GM19328 (cell line): ENCODE measurements at regions not wholly inside any gene's neighbourhood (a gene's known extent, or its start where the extent isn't known, plus 50 kb on each side); places are given as distances from the start of the nearest gene placed in this dataset.

Experiments used
- ATAC-seq: cut with Tn5 transposase; IDR thresholded peaks from one replicate; pipeline ENCODE4 v1.9.1; 2021; ENCODE audit warnings: mild to moderate bottlenecking, moderate library complexity; ENCODE audit not compliant: unreplicated experiment

DNA sequence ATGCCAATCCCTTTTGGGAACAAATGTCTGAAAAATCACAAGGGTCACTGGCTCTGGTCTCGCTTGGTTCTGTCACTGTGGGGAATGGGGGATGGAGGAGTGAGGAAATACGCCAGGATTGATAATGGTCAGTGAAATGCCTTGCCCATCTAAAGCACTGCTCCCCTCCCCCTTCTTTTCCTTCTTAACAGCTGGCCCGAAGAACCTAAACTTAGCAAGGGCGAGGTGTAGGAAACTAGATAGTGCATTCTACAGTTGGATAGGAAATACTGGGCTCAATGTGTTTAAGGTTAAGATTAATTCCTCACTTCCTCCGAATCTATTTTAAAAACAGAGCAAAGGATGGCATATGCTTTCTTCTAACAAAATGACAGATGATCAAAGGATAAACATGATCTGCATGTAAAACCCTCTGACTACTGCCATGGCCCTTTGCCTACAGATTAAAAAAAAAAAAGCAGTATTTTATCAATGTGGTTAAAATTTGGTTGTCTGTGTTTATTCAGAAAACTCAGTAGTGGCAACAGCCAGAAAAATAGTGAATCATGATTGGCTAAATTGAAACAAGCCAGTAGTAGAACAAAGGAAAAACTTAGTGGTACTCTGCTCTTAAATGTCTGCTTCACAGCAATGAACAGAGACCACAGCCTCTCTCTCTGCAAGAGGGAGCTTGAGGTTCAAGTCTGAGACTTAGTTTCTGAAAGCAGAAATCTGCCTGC is 86.1 kb upstream of the VAV3 start:
- ATAC-seq: no peak

DNA sequence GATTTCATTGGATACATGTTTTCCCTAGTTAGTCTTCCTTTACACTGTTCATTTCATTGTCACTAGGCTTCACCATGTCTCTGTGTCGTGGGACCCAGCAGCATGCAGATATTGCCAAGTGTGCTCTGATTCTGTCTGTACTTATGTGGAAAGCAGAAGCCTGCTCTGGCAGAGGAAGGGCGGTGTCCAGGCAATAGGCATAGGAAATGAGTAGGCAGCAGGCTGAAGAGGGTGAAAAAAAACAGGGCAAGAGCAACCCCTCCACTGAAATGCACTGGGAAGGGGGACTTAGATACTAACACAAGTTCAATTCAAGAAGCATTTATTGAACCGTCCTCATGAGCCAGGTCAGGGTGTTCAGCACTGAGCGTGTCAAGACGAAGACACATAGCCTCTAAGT is 85.2 kb upstream of the VAV3 start:
- ATAC-seq: no peak

DNA sequence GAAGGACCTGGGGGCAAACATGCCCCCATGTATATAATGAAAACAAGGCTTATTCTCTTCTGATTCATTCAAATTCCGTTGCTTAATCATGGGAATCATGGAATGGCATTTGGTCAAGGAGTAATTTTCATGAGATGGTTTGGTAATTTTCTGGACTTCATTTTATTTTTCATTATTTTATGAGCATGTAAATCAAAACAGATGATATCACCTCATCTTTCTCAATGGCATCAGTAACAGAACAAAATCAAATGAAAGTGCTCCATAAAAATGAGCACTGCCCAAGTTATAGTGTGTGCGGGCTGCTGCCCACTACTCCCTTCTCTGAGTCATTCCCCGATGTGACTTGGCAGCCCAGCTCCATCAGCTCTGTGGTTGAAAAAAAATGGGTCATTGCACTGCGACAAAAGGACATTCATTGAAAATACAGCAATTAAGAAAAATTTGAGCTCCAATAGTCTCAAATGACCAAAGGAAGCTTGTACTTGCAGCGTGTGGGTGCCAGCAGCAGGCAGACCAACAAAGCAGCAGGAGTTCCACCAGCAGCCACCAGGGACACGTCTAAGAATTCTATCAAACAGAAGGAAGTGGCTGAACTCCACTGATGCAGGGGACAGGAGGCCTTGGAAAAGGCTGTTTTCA is 84.3 kb upstream of the VAV3 start:
- ATAC-seq: no peak

DNA sequence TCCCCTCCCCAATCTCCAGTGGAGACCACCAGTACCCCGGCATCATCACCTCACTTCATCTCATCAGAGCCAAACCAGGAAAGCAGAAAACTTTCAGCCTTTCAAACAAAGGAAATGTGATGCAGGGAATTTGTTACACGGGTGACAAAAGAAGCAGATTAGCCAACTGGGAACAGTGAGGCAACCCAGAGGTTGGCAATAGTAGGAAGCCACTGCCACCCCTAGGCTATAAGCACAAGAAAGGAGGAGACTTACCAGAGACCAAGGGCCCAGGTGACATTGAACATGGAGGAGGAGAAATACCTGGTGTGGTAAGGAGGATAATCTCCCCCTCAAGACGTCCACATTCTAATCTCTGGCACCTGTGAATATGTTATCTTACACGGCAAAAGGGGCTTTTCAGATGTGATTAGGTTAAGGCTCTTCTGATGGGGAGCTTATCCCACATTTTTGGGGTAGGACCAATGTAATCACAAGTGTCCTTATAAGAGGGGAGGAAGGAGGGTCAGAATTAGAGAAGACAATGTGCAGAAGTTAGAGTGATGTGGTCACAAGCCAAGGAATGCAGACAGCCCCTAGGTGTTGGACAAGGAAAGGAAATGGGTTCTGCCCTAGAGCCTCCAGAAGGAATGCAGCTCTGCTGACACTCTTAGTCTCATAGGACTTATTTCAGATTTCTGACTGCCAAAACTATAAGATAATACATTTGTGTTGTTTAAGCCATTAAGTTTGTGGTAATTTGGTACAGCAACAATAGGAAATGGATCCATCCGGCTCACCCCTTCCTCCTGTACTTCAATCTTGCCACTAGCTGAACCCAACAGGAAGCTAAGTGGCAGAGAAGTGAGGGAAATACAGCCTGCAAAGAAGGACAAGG is 83.6 kb upstream of the VAV3 start:
- ATAC-seq: no peak

DNA sequence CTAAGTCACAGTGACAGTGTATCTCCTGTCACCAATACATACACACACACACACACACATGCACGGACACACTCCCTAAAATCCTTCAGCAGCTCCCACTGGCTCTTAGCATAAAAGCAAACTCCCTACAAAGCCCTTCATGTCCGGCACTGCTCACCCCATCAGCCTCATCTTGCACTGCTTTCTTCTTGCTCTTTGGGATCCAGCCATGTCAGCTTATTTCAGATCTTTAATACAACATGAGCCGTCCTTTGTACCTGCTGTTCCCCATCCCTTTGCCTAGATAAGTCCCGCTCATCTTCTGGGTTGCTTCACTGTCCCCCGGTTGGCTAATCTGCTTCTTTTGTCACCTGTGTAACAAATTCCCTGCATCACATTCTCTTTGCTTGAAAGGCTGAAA is 82.1 kb upstream of the VAV3 start:
- no peak for ATAC-seq

DNA sequence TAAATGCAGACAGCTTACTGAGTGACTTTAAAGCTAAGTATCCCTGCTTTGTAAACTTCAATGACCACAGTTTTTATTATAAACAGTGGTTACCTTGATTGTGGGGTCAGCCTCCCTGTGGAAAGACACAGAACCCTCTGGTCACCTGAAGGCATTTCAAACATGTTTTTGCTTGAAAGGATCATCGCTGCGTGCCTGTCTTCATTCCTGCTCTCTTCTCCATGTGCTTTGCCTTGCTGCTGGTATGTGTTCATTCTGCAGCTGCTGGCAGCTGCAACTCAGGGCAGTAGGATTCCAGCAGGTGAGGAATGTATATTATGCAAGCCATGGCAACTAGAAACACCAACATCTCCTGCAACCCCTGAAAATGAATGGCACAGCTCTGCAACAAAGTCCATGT is 81.0 kb upstream of the VAV3 start:
- ATAC-seq: no peak

DNA sequence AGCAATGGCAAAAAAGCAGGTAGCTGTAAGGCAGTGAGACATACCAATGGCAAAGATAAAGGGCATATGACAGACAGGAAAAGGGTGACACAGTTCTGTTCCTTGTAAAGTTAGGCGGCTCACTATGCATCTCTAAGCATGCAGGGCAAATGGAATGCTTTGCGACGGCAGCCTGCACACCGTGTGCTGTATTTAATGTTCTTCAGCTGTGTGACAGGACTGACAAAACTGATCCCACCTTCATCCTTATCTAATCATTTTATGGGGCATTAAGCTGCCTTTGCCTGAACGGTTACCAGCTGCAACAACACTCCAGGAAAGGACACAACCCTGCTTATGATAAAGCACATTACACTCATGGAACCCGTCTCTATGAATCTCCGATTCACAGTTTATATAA is 80.5 kb upstream of the VAV3 start:
- no peak for ATAC-seq

DNA sequence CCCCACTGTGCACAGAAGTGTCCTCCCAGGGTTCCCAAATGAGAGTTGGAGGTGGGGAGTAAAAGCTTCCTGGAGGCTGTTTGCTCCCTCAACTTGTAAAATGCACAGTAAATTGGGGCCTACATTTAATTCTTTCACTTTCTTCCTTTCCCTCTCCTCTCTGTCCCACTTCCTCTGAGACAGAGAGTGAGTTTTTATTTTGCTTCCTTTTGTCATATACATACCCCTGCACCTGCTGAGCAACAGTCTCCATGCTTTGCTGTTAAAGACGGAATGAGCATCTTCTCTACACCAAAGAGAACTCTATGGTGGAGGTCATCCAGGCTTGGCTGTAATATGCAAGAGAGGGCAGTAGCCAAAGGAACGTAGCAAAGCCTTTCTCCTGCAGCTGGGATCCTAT is 79.3 kb upstream of the VAV3 start:
- ATAC-seq: no peak

DNA sequence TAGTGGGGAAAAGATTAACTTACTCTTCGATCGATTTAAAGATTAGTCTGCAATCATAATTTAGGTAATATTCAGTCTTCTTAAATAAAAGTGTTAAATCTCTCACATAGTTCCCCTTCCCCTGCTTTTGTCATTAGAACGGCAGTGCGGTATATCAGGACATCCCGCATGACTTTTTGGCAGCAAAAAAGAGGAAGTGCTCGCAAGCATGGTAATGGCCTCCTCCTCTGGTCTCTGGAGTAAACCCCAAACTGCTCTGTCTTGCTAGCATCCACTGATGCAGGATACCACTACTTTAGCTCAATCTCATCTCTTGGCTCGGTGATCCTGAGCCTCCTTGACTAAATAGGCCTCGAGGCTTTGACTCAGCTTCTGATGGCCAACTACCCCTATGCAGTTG is 78.7 kb upstream of the VAV3 start:
- ATAC-seq: no peak

DNA sequence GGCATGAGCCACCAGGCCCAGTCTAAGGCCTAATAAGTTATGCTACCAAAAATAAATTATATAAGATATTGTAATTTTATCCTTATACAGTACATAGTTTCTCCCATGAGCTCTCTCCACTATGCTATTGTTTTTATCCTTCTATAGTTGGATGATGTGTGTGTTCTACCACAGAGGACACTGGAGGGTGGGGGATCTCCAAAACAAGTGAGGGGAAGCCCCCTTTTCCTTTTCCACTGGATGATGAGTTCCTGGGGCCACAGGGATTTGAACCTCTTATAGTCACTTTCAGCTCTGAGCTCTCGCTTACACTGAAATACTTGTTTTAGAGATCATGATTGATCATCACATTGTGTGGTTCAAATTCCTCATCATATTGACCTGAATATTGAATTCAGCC is 77.6 kb upstream of the VAV3 start:
- ATAC-seq: no peak

DNA sequence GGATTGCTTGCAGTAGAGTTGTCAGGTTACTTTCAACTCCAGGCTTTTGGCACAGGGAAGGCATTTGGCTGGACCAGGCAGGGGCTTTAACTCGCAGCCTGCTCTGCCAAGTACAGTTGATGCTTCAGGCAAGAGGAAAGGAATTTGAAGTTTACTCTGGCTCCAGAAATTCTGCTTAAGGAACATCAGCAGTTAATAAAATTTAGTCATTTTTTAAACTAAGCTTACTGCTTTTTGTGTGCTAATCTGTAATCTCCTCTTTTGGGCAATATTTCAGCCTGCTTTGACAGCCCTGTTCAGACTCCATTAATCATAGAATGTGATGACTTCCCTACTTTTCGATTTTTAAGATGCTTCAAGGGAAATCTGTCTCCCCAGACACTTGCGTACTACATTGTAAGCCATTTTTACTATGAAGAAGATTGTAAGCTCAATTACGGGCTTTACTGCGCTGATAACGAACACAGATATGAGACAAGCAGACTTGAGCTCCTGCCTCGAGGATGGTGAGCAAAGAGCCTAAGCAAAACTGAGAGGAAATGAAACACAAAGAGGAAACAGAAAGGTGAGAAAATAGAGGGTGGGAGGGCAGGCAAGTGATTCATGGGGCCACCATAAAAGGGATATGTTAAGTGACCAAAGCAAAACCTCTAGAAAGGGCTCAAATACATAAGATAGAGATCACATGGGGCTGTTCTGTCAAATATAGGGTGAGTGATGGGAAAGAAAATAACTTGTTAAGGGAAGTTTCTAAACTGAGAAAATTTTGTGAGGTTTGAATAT is 76.6 kb upstream of the VAV3 start:
- ATAC-seq: no peak

DNA sequence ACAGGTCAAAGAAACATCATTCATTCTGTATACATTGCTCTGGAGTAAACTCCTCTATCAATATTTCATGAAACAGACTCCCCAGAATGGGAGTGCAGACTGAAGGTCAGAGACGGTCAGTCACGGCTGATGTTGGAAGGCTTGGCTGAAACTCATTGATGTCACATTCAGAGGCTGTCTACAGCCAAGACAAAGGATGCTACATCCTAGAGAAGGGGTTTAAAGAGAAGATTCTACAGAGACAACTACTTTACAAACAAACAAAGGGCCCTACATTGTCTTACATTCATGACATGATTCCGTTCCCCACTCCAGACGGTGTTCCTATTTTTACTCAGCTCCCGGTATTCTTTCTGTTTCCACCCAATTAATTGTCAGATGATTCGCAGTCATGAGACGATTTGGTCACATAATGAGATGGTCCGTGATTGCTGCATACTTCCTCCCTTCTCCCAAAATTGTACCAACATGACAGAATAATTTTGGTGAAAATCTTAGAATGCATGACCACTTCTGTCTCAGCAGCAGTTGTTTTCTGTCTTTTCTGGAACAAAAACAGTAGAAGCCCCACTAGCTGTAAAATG is 73.8 kb upstream of the VAV3 start:
- no peak for ATAC-seq

DNA sequence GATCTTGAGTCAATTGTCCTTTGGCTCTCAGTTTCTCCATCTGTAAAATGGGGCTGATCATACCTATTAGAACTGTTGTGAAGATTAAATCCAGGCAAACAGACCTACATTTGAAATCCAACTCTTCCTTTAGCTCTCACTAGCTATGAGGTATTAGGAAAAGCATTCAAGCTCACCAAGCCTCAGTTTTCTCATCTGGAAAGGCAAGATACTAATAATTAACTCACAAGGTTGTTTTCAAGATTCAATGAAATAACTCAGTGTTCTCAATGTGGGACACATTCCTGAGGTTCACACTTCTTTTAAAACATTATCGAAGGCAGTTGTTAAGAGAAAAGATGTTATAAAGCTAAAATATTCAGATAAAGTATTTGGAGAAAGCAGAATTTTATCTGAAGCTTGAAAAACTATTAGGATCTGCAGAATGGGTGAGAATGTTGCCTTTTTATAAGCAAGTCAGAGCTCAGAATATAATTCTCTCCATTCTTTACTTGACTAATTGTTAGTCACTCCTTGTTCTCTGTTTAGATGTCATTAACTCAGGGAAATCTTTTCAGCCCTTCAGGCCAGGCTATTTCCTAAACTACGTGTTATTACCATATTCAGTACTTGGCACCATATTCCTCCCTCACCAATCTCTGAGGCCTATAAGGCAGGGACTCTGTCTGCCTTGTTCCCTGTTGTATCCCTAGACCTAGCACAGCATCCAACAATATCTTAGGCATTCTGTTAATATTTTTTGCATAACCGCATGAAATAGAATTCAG is 72.0 kb upstream of the VAV3 start:
- no peak for ATAC-seq

DNA sequence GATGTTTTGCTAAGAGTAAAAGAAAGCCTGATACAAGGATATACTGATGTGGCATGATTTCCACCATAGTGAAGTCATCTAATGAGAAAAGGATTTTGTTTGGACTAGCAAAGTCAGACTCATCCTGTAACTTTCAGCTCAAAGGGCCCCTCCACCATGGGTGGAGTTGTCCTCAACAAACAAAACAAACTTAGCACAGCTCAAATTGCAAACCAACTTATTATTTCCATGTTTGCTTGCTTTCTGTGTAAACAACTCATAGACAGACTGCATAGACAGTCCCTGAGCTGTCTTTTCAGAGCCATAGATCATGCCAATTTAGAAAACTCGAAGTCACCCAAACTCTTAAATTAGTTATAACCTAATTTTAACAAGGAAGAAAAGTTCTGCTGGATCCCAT is 69.4 kb upstream of the VAV3 start:
- no peak for ATAC-seq

DNA sequence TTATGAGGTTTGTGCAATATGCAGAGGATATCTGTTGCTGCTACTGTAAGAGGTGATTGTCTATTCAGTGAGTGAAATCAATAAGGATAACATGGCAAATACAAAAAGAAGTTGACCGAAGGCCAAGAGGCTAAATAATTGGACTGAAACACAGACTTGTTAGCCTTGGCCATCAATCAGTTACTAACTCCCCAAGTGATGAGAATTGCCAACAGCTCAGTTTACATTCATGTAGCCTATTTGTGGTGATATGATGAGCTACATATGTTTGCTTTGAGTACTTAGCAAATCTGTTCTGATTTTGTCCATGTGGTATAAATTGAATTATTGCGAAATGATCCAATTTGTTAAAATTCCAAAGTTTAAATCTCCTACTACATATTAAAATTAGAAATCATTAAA is 68.6 kb upstream of the VAV3 start:
- no peak for ATAC-seq

DNA sequence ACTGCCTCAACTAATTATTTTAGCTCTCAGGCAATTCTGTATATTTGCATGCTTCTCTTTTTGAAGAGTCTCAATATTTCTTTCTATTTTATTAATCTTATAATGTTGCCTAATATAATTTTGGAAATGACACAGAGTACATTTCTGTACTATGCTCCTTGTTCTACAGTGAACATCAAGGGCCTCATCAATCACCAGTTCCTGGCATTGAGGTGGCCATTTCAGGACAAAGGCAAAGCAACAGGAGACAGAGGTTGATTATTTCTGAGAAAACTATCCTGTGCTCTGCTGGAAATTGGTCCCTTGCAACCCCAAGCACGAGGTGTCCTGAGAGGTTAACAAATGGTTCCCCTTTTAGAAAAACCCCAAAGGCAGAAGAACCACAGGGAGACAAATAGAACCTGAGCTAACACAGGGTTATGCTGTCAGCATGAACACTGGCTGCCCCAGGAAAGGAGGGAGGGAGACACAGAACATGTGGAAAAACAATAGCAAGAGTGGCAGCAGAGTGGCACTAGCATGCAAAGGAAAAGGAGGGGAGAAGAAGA is 63.9 kb upstream of the VAV3 start:
- no peak for ATAC-seq

DNA sequence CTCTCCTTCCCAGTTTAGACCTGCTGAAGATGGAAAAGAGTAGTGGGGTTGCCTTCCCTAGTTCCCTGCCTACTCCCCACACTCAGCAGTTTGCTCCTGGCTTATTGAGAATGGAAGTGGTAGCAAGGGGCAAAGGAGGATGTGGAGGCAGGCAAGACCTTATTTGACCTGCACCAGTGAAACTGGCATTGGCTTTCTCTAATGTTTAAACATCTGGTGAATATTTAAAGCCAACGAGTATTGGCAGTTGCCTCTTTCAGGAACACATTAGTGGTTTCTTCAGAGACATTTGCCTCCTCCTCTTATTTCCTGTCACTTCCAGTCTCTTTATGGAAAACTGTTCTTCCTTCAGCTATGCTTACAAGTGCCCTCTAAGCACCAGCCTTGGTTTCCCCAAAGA is 62.4 kb upstream of the VAV3 start:
- no peak for ATAC-seq

DNA sequence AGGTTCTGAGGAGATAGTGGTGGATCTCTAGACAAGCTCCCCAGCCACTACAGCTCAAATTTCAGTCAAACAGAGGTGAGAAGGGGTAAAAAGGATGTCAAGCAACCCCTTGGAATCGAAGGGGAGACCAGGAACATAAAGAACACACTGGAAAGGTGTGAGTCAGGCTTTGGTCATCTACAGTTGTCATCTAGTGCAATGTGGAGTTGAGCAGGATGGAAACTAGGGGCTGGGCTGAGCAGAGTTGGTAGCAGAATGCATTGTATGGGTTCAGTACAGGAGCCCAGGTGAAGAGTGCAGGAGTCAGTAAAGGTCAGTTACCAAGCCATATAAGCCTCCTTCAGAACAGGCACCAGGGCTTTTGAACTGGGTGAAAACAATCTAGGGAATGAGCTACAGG is 52.7 kb upstream of the VAV3 start:
- ATAC-seq: no peak

DNA sequence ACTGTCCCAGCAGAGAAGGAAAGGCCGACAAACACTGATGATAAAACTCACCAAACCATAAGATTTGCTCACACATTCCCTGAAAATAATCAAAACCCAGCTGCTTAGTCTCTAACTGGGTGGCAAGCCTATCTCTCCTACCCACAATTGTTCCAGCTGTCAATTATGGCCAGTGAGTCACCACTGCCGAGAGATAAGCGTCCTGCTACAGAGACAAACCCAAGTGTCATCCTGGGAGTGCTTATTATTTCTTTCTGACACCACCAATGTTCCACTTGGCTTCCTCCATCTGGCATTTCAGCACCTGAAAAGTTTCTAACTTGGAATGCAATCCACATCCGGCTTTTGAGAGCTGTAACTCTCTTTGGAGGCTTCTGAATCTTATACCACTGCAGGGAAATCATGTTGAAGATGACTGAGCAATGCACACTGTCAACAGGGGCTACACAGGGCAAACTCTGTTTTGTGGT is 51.5 kb upstream of the VAV3 start:
- no peak for ATAC-seq
